GM18909 (cell line): ENCODE measurements at regions not wholly inside any gene's neighbourhood (a gene's known extent, or its start where the extent isn't known, plus 50 kb on each side); places are given as distances from the start of the nearest gene placed in this dataset.

Experiments used
- ATAC-seq: cut with Tn5 transposase; IDR thresholded peaks from one replicate; pipeline ENCODE4 v1.9.1; 2021; ENCODE audit warnings: mild to moderate bottlenecking; ENCODE audit not compliant: unreplicated experiment, poor library complexity

DNA sequence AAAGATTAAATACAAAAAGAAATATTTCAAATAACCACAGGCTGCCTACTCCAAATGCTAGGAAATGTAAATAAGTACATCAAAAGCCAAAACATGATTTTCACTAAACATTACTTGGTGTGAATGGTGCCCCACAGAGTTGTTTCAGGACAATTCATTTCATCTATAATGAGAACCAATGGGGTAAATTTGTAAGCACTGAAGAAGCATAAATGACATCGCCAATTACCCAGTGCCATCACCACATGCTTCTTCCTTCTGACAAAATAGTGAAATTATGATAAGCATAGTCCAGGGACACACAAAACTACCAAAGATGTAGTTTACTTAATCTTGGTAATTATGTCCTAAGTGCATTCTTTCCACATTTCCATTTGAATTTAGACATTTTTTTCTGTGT is 510.4 kb upstream of the TYRP1 start:
- no peak for ATAC-seq

DNA sequence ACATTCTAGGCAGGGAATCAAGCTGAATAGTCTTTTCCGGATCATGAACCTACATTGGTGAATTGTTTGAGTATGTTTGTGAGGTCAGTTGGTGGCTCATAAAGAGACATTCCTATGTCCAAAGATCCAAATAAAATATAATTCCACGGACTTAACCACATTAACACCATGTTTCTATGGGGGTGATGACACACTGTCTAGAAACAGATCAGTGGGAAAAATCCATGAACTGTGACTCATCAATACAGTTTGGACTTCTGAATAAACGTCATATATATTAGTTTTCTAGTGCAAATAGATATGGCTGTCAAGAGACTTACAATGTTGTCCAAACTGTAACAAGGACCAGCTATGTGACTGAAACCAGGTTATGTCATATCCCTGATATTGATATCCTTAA is 509.9 kb upstream of the TYRP1 start:
- no peak for ATAC-seq

DNA sequence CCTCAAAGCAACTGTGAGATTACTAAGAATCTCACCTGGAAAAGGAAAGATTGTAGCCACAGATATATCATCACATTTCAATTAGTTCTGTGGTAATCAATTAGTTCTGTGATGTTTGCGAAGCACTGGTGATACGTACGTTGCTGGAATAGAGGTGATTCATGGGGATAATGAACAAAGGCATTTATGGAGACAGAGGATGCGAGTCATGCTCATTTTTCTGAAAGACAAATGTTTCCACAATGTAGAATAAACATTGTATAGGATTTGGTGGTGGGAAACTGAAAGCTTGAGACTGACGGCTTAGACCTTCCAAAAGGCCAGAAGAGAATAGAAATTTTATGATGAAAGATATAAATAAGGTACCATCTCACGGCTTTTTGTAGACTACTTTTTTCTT is 507.3 kb upstream of the TYRP1 start:
- ATAC-seq = no peak

DNA sequence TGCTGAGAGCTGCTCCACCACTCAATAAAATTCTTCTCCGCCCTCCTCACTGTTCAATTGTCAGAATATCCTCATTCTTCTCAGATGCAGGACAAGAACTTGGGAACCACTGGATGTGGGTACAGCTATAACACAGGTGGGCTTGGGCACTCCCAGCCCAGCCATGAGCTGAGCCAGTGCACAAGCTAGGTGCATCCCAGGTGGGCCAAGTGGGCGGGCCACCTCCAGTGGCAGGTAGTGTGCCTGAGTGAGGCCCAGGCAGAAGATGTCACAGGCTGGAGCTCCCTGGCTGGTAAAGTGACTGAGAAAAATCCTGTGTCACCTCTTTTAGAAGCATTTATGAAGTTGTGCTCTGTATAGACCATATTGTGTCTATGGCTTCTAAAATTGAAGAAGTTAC is 501.6 kb upstream of the TYRP1 start:
- ATAC-seq = no peak

DNA sequence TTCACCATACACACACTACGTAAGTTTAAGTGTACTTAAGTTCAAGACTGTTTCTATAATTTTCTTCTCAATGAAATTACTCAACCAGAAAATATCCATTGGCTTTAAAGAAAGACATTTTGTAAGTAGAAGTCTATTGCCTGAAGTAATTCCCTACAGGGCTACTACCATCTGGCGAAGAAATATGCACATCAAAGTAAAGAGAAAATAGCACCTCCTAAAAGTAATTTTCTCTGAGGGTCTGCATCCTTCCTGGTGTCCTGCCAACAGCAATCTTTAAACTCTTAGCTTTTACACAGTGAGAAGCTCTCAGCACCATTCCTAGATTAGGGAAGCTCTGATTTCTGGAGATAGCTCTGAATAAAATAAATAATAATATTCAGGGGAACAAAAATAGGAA is 498.5 kb upstream of the TYRP1 start:
- ATAC-seq = no peak

DNA sequence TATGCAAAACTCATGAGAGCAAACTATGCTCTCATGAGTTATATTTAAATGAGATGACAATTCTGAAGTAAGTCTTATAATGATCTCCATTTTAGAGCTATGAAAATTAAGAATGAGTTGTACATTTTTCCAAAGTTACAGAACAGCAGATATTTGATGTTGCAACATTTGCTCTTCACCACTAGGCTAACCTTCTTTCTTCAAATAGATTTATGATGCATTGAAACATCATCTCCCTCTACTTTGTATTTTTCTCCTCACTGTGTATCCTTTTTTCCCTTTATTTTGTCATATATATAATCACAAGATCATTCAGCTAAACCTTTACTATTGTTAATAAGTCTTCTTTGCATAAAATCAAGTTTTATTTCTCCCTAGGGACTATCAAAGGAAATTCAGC is 497.7 kb upstream of the TYRP1 start:
- no peak for ATAC-seq

DNA sequence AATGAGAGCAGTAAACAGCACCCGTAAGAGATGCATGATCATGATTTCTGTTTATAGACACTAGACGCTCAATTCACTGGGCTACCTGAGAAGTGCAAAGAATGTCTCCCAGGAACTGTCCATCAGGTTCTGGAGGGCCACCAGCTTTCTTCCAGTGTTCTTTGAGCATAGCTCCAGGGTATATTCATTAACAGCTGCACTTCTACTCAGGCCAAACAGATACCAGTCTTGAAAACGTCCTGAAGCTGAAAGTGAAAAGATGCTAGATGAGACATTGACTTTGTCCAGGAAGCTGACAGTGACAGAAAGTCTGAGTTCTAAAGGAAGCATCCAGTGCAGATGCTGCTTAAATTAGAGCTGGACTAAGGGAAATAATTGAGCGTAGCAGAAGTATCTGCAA is 488.7 kb upstream of the TYRP1 start:
- ATAC-seq = no peak

DNA sequence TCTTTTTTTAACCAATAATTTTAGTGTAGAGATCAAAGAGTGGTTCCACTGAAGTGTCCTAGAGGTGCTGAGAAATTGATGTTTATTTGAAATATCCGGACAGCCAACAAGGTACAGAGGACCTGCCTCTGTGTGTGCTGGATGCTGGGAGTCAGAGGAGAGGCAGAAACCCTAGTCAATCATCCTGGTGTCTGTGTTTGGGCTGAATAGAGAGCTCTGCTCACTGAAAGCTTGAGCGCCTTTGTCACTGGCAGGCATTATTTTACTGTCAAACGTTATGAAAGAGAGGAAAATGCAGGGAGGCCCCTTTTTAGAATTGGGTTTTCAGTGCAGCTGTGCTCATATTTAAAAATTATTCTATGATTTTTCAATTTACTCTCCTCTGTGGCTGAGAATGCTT is 480.3 kb upstream of the TYRP1 start:
- ATAC-seq = no peak

DNA sequence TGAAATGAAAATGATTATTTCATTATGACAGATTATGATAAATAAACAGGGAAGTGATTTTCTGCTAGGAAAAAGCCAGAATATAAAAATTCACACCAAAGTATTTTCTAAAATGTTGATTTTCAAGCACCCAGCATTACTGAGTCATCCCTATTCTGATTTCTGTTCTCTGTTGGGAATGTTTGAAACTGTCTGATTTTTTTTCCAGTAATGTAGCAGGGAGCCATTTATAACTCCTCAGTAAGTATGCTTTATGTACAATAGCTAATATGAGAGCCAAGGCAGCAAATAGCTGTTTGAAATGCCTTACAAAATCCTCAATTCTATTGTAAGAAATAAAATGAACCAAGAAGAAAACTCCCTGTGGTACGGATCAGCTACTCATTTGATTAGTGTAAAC is 471.7 kb upstream of the TYRP1 start:
- no peak for ATAC-seq

DNA sequence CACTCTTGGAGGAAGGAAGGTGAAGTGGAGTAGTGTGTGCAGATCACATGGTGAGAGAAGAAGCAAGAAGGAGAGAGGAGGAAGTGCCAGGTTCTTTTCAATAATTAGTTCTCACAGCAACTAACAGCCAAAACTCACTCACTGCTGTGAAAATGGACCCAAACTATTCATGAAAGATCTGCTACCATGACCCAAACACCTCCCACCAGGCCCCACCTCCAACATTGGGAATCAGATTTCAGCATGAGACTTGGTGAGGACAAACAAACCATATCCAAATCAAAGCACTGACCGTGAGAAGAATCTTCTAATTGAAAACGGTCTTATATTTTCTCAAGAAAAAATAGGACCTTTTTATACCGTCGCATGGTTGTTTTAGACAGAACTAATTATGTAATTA is 468.7 kb upstream of the TYRP1 start:
- no peak for ATAC-seq

DNA sequence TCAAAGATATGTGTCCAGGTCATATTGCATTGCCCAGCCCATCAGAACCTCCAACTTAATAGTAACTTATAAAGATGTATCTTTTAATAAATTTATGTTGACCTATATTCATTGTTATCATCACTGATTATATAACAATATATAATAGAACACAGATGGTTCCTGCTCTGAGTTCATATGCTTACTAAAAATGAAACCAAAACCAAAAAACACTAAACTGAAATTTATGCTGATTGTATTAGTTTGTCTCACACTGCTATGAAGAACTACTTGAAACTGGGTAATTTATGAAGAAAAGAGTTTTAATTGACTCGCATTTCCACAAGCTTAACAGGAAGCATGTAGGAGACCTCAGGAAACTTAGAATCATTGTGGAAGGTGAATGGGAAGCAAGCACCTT is 462.5 kb upstream of the TYRP1 start:
- no peak for ATAC-seq

DNA sequence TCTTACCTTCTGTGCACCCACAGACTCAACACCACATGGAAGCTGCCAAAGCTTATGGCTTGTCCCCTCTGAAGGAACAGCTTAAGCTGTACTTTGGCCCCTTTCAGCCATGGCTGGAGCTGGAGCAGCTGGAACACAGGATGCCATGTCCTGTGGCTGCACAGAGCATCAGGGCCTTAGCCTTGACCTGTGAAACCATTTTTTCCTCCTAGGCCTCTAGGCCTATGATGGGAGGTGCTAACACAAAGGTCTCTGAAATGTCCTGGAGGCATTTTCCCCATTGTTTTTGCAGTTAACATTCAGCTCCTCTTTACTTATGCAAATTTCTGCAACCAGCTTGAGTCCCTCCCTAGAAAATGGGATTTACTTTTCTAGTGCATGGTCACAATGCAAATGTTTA is 461.4 kb upstream of the TYRP1 start:
- no peak for ATAC-seq

DNA sequence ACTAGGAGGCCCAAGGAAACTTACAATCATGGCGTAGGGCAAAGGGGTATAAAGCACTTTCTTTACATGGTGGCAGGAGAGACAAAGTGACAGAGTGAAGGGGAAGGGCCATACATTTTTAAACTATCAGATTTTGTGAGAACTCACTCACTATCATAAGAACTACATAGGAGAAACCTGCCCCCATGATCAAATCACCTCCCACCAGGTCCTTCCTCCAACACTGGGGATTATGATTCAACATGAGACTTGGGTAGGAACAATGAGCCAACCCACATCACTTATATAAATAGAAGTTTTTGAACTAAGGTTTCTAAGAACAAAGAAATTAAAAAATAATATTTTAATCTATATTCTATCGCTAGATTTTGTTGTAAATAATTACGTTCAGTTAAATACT is 460.3 kb upstream of the TYRP1 start:
- ATAC-seq = no peak

DNA sequence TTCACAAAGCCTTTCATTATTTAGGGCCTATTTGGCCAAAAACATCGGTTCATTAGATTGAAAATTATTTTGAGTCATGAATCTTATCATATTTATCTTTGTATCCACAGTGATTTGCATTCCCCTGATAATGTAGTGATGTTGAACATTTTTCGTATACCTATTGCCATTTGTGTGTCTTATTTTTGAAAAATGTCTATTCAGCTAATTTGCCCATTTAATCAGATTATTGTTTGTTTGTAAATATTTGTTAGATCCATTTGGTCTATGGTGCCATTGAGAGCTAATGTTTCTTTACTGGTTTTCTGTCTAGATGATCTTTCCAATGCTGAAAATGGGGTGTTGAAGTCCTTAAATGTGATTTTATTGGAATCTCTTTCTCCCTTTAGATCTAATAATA is 439.2 kb upstream of the TYRP1 start:
- no peak for ATAC-seq

DNA sequence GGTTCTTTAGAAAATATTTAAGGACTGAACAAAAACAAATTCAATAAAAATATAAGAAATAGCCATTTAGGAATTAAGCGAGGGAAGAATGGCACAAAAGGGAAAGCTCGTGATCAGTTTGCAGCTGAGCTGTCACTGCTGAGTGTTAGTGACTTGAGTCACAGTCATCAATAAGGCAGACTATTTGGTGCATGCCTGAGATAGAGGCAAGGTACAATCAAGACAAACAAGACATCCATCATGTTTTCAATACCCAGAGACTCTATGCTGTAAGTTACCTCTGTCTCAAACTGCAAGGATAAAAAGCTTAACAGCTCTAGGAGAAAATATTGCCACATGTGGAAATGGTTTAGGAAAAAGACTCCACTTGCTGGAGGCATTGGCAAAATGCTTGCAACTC is 426.4 kb upstream of the TYRP1 start:
- no peak for ATAC-seq

DNA sequence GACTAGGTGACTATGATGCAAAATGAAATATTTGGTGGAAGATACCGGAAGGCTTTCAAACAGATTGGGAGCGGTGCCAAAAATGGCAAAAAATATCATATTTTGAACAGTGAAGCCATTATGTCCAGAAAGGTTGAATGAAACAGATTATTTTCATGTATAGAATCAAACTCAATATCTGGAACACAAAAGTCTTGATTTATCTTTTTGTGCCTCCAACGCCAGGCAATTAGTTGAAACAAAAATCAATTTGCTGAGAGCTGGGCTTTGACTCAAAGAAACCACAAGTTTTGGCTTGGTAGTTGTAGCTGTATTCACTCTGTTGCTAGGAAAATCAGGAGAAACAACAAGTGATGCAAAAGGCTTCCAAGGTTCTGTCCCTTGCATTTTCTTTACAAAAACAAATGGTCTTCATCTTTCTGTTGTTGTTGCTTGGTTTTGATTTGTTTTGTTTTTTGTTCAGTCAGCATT is 421.7 kb upstream of the TYRP1 start:
- no peak for ATAC-seq

DNA sequence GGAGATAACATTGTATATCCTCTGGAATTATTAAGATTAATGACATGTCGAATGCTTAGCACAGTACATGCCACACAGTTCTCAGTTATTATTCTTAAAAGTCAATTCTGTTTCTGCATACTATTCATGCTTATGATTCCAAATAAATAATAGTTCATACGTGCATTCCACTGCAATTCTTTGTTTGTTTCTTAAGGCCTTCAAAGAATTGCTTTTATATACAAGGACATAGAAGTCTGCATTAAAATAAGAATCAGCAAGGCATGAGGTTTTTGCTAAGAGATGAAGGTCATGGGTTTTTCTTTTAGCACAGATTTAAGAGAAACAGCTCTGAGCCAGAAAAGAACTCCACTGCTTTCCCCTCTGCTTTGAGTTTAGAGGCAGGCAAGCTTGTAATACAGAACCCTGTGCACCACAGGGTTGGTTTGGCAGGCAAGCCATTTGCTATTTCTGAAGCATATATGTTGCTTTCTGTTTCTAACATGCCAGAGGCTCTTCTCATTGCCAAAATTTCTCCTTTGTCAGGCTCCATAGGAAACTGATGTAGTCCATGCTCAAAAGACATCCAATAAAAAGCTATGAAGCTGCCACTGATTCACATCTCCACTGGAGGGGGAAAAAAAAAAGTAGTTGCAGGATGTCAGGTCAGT is 420.6 kb upstream of the TYRP1 start:
- no peak for ATAC-seq

DNA sequence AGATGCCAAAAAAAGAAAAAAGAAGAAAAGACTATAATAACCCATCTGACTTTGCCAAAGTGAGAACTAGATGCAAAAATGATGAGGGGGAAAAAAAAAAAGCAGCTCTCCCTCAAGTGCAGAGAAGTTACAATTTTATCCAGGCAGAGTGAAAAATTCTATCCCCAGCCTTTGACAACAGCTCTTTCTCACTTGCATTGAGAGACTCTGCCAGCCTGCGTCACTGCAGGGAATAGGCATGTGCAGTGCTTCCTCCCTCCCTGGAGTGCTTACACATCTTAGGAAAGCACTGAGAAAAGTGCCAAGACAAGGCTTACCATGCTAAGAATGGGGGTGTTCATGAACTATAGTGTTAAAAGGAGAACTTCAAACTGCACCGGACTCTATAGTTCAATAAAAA is 418.6 kb upstream of the TYRP1 start:
- ATAC-seq = no peak

DNA sequence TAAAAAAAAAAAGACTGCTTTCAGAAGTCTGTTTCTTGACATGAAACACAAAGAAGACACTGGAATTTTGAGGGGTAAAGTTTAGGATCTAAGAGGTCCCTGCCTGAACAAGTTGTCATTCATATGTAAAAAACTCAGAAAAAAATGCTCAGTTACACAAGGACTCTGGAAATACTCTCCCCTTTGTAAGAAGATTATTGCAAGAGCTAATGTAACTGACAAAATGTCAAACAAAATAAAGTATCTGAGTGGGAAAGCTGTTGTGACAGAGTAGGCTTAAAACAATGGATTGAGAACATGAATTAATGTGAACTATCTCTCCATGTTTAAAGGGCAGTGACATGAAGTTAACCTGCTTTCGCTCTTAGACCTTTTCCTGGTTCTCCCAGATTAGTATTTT is 416.7 kb upstream of the TYRP1 start:
- no peak for ATAC-seq

DNA sequence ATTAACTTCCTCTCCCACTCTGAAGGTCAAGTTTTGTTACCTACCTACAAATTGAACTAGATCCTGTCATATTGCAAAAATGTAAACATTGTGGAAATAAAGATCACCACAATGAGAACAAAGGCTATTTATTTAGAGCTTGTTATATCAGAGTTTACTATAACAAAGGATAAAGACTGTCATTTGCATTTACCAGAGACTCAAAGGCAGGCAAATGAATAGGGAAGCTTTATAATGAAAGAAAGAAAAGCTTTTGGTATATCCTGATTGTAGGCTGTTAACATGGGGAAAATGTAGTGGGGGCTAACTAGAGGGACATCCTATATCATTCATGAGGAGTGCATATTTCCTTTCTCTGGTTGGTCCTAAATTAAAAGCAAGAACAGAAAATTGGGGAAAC is 403.5 kb upstream of the TYRP1 start:
- ATAC-seq = no peak

DNA sequence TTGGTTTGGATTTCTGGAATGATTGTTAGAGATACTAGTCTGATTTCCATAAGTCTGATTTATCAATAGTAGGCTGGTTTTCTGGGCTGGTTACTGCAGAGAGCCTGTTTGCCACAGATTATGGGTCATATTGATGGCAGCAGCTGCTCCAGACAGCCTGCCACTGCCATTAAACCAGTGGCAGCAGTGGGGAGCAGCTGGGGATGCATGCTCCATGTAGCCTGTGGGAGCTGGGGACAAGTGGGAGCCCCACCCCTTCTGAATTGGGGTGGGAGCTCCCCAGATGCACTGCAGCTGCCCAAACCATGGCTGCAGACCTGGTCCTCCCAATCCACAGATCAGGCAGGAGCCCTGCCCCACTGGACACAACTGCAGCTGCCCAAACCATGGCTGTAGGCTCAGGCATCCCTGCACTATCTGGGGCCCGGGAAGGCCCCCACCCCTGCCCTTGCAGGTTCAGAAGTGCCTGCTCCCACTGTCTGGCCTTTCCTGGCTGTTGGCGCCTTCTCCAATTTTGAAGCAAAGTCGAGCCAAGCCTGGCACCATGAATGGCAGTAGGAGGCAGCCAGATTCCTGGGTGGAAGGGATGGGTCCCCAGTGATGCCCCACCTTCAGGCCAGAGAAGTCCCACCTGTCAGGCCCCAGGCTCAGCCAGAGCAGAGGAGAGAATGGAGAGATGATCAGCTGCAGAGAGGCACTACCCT is 402.9 kb upstream of the TYRP1 start:
- no peak for ATAC-seq

DNA sequence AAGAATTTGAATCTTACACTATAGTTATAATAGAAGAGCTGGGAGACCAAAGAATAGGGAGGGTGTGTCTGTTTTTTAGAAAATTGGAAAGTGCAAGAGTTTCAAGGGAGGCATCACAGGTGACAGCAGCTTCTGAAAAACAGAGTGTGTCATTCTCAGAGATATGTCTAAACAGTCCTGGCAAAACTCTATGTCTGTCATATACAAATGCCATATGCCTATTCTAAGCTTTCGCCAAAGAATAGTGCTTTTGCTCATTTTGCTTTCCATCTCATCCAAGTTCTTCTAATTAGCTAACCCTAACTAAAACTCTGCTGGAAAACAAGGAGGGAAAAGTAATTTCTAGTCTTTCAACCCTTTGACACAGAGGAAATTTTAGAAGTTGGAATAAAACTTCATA is 388.0 kb upstream of the TYRP1 start:
- ATAC-seq = no peak
